ENCODE measurements at regions not wholly inside any gene's neighbourhood (a gene's known extent, or its start where the extent isn't known, plus 50 kb on each side); places are given as distances from the start of the nearest gene placed in this dataset.

DNA sequence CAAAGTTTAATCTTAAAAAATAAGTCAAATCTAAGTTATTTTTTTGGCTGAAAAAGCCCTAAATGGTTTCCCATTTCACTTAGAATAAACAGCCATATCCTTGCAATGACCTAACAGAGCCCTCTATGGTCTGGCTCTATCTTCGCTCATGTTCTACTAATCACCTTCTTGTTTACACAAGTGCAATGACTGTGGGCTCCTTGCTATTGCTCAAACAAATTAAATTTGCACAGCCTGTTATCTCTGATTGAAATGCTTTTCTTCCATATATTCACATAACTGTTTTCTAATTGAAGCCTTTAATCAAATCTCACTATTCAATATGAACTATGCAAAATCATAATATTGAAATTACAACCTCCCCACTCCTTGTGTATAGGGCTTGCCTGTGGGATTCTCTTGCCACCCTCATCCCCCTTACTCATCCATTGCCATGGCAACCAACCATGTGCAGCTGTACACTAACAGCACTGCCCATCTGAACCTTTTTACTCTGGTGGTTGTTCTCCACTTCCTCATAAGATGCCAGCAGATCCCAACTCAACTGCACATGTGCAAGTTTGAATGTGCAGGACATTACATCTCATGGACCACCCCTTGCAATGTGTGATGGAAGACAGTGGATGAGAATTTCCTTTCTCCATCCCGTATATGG is 1083.2 kb downstream of the SOCS6 start:
- no peak for TF ChIP-seq POLR2A (IDR thresholded peaks at IDR 0.05)
- TF ChIP-seq, protein P1, sequence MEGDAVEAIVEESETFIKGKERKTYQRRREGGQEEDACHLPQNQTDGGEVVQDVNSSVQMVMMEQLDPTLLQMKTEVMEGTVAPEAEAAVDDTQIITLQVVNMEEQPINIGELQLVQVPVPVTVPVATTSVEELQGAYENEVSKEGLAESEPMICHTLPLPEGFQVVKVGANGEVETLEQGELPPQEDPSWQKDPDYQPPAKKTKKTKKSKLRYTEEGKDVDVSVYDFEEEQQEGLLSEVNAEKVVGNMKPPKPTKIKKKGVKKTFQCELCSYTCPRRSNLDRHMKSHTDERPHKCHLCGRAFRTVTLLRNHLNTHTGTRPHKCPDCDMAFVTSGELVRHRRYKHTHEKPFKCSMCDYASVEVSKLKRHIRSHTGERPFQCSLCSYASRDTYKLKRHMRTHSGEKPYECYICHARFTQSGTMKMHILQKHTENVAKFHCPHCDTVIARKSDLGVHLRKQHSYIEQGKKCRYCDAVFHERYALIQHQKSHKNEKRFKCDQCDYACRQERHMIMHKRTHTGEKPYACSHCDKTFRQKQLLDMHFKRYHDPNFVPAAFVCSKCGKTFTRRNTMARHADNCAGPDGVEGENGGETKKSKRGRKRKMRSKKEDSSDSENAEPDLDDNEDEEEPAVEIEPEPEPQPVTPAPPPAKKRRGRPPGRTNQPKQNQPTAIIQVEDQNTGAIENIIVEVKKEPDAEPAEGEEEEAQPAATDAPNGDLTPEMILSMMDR (IDR thresholded peaks at IDR 0.05): no peak
- TF ChIP-seq POLR2AphosphoS5 (IDR thresholded peaks at IDR 0.05): no peak
- TF ChIP-seq EP300 (IDR thresholded peaks at IDR 0.05): no peak

Measured in suprapubic skin (tissue), 4 donors.